H1 (cell line): ENCODE measurements at regions not wholly inside any gene's neighbourhood (a gene's known extent, or its start where the extent isn't known, plus 50 kb on each side); places are given as distances from the start of the nearest gene placed in this dataset.

Source experiments
- BCL11A ChIP-seq, 2 experiments: IDR thresholded peaks; one replicate each; pipeline ENCODE4 v1.6.1; 2011; ENCODE audit warnings: low read depth in 2 of 2, low read length in 2 of 2, mild to moderate bottlenecking in 2 of 2
- BRCA1 ChIP-seq: IDR thresholded peaks from 2 replicates; pipeline ENCODE4 v1.6.1; 2012; ENCODE audit warnings: low read depth, low read length, improper control_type of control experiment
- CBX5 ChIP-seq: fragments of 300-800, 300-1000 bp; sonication (generic); IDR thresholded peaks from 2 replicates; pipeline ENCODE4 v1.7.1; 2016; ENCODE audit warnings: antibody characterized with exemption, low read length, low read depth
- FOSL1 ChIP-seq: IDR thresholded peaks from 2 replicates; pipeline ENCODE4 v1.6.1; 2011; ENCODE audit warnings: mild to moderate bottlenecking, low read depth, low read length, moderate library complexity; ENCODE audit not compliant: insufficient read depth
- KDM5A ChIP-seq: fragments of 200-600 bp; IDR thresholded peaks from 2 replicates; pipeline ENCODE4 v1.7.1; 2012; ENCODE audit warnings: mild to moderate bottlenecking, low read length, inconsistent platforms, mixed read lengths
- TAF1 ChIP-seq: IDR thresholded peaks from 2 replicates; pipeline ENCODE4 v1.6.1; 2011; ENCODE audit warnings: mild to moderate bottlenecking, low read depth, low read length
- ZNF274 ChIP-seq: IDR thresholded peaks from 2 replicates; pipeline ENCODE4 v1.7.0; 2012; ENCODE audit warnings: low read length, borderline replicate concordance; ENCODE audit errors: extremely low read depth

GRCh38 chr1:96945509-96946084 is 224.0 kb downstream of the PTBP2 start (continued):
- TF ChIP-seq BRCA1 = no peak
- TF ChIP-seq FOSL1 = no peak
- TF ChIP-seq TAF1 = no peak
- TF ChIP-seq KDM5A = no peak
- no peak for TF ChIP-seq CBX5
- no peak for TF ChIP-seq BCL11A (IDR thresholded peaks at IDR 0.05; ENCODE audit: low read depth in 2 of 2, low read length in 2 of 2)
- no peak for TF ChIP-seq ZNF274
